ENCODE measurements at regions not wholly inside any gene's neighbourhood (a gene's known extent, or its start where the extent isn't known, plus 50 kb on each side); places are given as distances from the start of the nearest gene placed in this dataset.

DNA sequence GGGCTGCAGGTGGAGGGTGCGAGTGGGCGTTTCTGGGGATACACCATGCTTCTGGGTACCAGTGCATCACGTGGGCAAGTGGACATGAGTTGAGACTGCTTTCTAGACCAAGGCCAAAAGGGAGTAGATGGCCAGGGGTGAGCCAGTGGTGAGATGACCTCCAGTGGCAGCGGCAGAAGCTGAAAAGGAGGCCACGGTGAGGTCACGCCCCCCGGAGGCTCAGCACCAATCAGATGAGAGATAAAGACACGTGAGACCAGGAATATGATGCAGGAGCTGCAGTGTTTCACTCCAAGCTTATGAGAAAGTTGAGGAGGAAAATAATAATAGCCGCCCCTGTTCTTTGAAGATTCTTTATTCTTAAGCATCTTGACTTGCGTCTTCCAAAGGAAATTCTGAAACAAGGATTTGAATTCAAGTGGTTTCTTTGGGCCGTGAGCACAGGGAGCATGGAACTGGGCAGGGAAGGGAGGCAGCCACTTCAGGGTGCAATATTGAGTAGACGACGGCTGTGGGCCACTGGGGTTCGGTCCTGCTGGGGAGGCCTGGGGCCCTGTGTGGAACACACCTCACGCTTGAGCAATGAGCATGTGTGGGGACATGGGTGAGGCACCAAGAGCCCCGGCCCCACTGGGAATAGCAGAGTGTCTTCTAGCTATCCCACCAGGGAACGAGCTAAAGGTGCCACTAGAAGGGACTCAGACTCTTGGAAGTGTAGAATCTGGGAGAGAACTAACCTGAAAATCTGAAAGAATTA, 156.7 kb upstream of the LRFN2 start:
- Mint-ChIP-seq H3K4me1 (ENCODE audit: low read depth, unreplicated experiment) (peaks cover 12% of the 10 kb centered on the region), H3K27me3 (ENCODE audit: unreplicated experiment) (peaks cover 5% of the 10 kb centered on the region), H3K4me3 (ENCODE audit: unreplicated experiment) (no peak overlapping the region), H3K36me3 (ENCODE audit: unreplicated experiment) (peaks cover 3% of the 10 kb centered on the region), H3K9me3 (ENCODE audit: unreplicated experiment) (peaks cover 2% of the 10 kb centered on the region), H3K27ac (ENCODE audit: unreplicated experiment) (no peak overlapping the region)
- no peak for DNase-seq
- TF ChIP-seq CTCF (IDR thresholded peaks at IDR 0.05; ENCODE audit: partially characterized antibody, unreplicated experiment) = no peak

- no peak overlapping the region for H3K27ac Mint-ChIP-seq (ENCODE audit: unreplicated experiment)
- no peak overlapping the region for H3K4me3 Mint-ChIP-seq (ENCODE audit: unreplicated experiment)
- peaks cover 2% of the 10 kb centered on the region for H3K9me3 Mint-ChIP-seq (ENCODE audit: unreplicated experiment)
- DNase-seq = no peak
- peaks cover 19% of the 10 kb centered on the region for H3K4me1 Mint-ChIP-seq (ENCODE audit: low read depth, unreplicated experiment)
- peaks cover 5% of the 10 kb centered on the region for H3K27me3 Mint-ChIP-seq (ENCODE audit: unreplicated experiment)
- H3K36me3 Mint-ChIP-seq (ENCODE audit: unreplicated experiment) = no peaks in the 10 kb centered on the region
- TF ChIP-seq CTCF (IDR thresholded peaks at IDR 0.05; ENCODE audit: partially characterized antibody, unreplicated experiment) = no peak
Measured at GRCh38 chr6:40743226-40743625, 156.1 kb upstream of the LRFN2 start.

DNA sequence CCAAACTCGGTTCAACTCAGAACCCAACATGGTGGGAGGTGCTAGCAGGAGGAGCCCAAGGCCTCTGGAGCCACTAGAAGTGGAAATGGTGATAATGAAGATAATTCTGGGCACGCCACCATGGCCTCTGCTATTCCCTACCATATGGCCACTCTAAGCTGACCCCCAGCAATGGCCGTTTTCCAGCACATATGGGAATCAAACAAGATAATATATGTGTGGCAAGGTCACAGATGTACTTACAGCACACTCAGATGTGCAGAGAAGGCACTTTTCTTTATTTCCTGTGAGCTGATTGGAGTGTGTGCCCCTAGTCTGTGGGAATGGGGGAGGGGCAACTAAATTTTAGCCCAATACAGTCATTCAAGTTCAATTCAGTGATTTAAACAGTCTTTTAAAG, 153.4 kb upstream of the LRFN2 start:
- no peak for DNase-seq
- Mint-ChIP-seq H3K36me3 (ENCODE audit: unreplicated experiment) (no peaks in the 10 kb centered on the region), H3K4me3 (ENCODE audit: unreplicated experiment) (no peak overlapping the region), H3K27ac (ENCODE audit: unreplicated experiment) (no peak overlapping the region), H3K27me3 (ENCODE audit: unreplicated experiment) (peaks cover 7% of the 10 kb centered on the region), H3K4me1 (ENCODE audit: low read depth, unreplicated experiment) (peaks cover 23% of the 10 kb centered on the region), H3K9me3 (ENCODE audit: unreplicated experiment) (no peaks in the 10 kb centered on the region)
- no peak for TF ChIP-seq CTCF (IDR thresholded peaks at IDR 0.05; ENCODE audit: partially characterized antibody, unreplicated experiment)

DNA sequence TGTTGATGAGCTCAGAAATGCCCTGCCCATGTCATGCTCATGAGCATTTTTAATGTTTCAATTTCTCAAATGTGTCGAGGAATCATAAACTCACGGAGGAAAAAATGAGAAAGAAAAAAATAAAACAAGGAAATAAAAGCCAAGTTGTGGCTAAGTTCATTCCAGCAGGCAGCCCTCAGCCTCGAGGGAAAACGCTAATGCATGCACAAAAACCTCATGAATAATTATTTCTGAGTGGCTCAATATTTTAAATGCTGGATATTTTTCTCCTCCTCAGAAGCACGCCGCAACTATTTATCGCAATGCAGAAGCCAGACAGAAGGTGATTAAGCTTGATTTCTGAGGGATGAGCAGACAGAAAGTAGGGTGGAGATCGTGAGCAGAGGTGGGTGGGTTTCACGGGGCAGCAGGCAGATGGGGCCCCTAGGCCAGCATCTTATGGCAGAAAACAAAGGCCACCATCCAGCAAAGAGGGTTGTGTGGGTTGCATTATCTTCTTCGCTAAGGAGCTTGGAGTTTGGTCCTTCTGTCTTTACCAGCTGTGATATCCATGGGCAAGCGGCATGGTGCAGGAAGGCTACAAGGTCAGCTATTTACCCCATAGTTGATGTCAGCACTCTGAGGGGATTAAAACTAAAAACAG, 151.5 kb upstream of the LRFN2 start:
- Mint-ChIP-seq H3K9me3 (ENCODE audit: unreplicated experiment) (no peaks in the 10 kb centered on the region), H3K27me3 (ENCODE audit: unreplicated experiment) (peaks cover 7% of the 10 kb centered on the region), H3K4me3 (ENCODE audit: unreplicated experiment) (no peak overlapping the region), H3K27ac (ENCODE audit: unreplicated experiment) (peak overlapping the region; percentile 54), H3K4me1 (ENCODE audit: low read depth, unreplicated experiment) (peaks cover 25% of the 10 kb centered on the region), H3K36me3 (ENCODE audit: unreplicated experiment) (no peaks in the 10 kb centered on the region)
- DNase-seq = peak; percentile 36
- no peak for TF ChIP-seq CTCF (IDR thresholded peaks at IDR 0.05; ENCODE audit: partially characterized antibody, unreplicated experiment)

GRCh38 chr6:40735521-40735920, 148.4 kb upstream of the LRFN2 start:
- TF ChIP-seq CTCF (IDR thresholded peaks at IDR 0.05; ENCODE audit: partially characterized antibody, unreplicated experiment) = no peak
- no peak for DNase-seq
- Mint-ChIP-seq H3K9me3 (ENCODE audit: unreplicated experiment) (no peaks in the 10 kb centered on the region), H3K4me1 (ENCODE audit: low read depth, unreplicated experiment) (peaks cover 23% of the 10 kb centered on the region), H3K36me3 (ENCODE audit: unreplicated experiment) (no peaks in the 10 kb centered on the region), H3K27ac (ENCODE audit: unreplicated experiment) (no peak overlapping the region), H3K27me3 (ENCODE audit: unreplicated experiment) (peaks cover 4% of the 10 kb centered on the region), H3K4me3 (ENCODE audit: unreplicated experiment) (no peak overlapping the region)

Data from glutamatergic neuron (in vitro differentiated cells).